Astrocyte (in vitro differentiated cells and primary cell): ENCODE measurements at regions not wholly inside any gene's neighbourhood (a gene's known extent, or its start where the extent isn't known, plus 50 kb on each side); places are given as distances from the start of the nearest gene placed in this dataset.

ENCODE experiments used
- CTCF ChIP-seq: IDR thresholded peaks from 2 replicates; pipeline ENCODE4 v1.5.1; 2011; ENCODE audit warnings: low read depth, mild to moderate bottlenecking, inconsistent platforms, low read length, moderate library complexity; ENCODE audit not compliant: insufficient read depth
- EZH2 ChIP-seq: IDR thresholded peaks from 2 replicates; pipeline ENCODE4 v1.6.1; 2012; ENCODE audit warnings: mild to moderate bottlenecking, low read length, inconsistent platforms; ENCODE audit not compliant: insufficient read depth

DNA sequence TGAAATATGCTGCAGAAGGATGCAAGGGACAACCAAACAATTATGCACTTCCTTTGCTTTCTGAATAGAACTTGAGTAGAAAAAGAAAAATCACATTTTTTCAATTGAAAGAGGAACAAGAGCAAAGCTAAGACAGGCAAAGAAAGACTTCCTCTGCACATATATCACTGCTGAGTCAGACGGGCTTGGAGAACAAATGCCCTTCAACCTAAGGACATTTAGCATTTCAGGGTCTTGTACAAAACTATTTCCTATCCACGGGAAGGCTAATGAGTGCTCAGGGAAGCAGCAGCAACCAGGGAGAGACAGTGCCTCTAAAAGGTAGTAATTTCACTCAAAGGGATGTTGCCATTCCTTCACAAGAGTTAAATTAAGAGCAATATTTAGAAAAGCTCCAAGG is 570.0 kb upstream of the GCFC2 start:
- no peak for TF ChIP-seq CTCF
- no peak for TF ChIP-seq EZH2
